Thyroid gland (tissue), 4 donors: ENCODE measurements at regions not wholly inside any gene's neighbourhood (a gene's known extent, or its start where the extent isn't known, plus 50 kb on each side); places are given as distances from the start of the nearest gene placed in this dataset.

ENCODE experiments used
- DNase-seq, 2 donors: peaks; one replicate each; pipeline ENCODE4 v3.0.0-alpha.2; 2019
- H3K27ac ChIP-seq, 3 donors: fragments of 200-600 bp; sonication (generic); 1 replicate in 2 of 3; 2 replicates in 1 of 3; pipeline ENCODE4 v1.5.1; 2016 to 2019; ENCODE audit warnings: mild to moderate bottlenecking in 1 of 3, moderate library complexity in 1 of 3
- H3K27me3 ChIP-seq: fragments of 200-600 bp; sonication (generic); one replicate; pipeline ENCODE4 v1.5.1; 2019
- H3K36me3 ChIP-seq, 2 donors: fragments of 200-600 bp; sonication (generic); one replicate each; pipeline ENCODE4 v1.5.1; 2016 to 2019
- H3K4me1 ChIP-seq, 2 donors: fragments of 200-600 bp; sonication (generic); one replicate each; pipeline ENCODE4 v1.5.1; 2017 to 2019
- H3K4me3 ChIP-seq, 3 donors: fragments of 200-600 bp; sonication (generic); replicated peaks in 1 of 3; 1 replicate in 2 of 3; 2 replicates in 1 of 3; pipeline ENCODE4 v1.5.1; 2016; ENCODE audit warnings: mild to moderate bottlenecking in 1 of 3
- H3K9me3 ChIP-seq: fragments of 200-600 bp; sonication (generic); one replicate; pipeline ENCODE4 v1.5.1; 2017
- POLR2A ChIP-seq, 2 donors: fragments of 450-650 bp; IDR thresholded peaks; one replicate each; pipeline ENCODE4 v1.6.1; 2017; ENCODE audit warnings: antibody characterized with exemption in 2 of 2, mild to moderate bottlenecking in 2 of 2, moderate library complexity in 1 of 2
- WGBS, 2 donors: methylation state at CpG; one replicate each; pipeline ENCODE4 v1.1.5; 2017; 5-methylcytosine and 5-hydroxymethylcytosine counted together
- intact Hi-C: fragments of 100-400 bp; cut with DNase I; formaldehyde crosslinking; loops from one replicate; pipeline ENCODE4 v1.15.1; 2023
- TF ChIP-seq, protein P1 (sequence below), 6 experiments: fragments of 200-600 bp in 3 of 6; fragments of 450-650 bp in 3 of 6; sonication (generic) in 3 of 6; IDR thresholded peaks; one replicate each; pipeline ENCODE4 v1.5.1; 2016 to 2019; ENCODE audit warnings: antibody characterized with exemption in 6 of 6, mild to moderate bottlenecking in 2 of 6, inconsistent platforms in 1 of 6, moderate library complexity in 1 of 6

DNA sequence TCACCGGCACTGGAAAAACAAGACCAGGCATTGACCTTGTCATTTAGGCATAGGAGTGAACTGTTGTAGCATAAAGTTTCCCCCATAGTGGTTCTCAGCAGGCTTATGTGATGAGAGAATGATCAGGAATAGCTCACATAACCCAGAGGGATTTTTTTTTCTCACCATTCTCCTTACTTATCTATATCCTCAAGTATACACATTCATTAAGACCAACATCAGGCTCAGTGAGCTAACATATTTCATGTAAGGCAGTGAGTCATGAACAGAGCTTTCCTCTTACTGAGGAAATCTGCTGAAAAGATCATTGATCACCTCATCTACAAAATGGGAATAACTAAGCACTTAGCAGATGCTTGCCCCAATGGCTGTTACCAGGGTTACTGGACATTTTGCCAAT is 396.6 kb upstream of the TMCO5A start:
- intact Hi-C loops, result no loop called here
- no peak overlapping the region for H3K4me3 ChIP-seq
- H3K4me1 ChIP-seq, result no peaks in the 10 kb centered on the region
- no peaks in the 10 kb centered on the region for H3K27me3 ChIP-seq
- H3K9me3 ChIP-seq, result no peaks in the 10 kb centered on the region
- TF ChIP-seq, protein P1, sequence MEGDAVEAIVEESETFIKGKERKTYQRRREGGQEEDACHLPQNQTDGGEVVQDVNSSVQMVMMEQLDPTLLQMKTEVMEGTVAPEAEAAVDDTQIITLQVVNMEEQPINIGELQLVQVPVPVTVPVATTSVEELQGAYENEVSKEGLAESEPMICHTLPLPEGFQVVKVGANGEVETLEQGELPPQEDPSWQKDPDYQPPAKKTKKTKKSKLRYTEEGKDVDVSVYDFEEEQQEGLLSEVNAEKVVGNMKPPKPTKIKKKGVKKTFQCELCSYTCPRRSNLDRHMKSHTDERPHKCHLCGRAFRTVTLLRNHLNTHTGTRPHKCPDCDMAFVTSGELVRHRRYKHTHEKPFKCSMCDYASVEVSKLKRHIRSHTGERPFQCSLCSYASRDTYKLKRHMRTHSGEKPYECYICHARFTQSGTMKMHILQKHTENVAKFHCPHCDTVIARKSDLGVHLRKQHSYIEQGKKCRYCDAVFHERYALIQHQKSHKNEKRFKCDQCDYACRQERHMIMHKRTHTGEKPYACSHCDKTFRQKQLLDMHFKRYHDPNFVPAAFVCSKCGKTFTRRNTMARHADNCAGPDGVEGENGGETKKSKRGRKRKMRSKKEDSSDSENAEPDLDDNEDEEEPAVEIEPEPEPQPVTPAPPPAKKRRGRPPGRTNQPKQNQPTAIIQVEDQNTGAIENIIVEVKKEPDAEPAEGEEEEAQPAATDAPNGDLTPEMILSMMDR (IDR thresholded peaks at IDR 0.05), result no peak
- TF ChIP-seq POLR2A (IDR thresholded peaks at IDR 0.05), result no peak
- 89% methylated on average over 1 of the region's 1 CpG for WGBS, 2 donors
- no peak for DNase-seq
- no peak overlapping the region for H3K27ac ChIP-seq
- H3K36me3 ChIP-seq, result no peaks in the 10 kb centered on the region

DNA sequence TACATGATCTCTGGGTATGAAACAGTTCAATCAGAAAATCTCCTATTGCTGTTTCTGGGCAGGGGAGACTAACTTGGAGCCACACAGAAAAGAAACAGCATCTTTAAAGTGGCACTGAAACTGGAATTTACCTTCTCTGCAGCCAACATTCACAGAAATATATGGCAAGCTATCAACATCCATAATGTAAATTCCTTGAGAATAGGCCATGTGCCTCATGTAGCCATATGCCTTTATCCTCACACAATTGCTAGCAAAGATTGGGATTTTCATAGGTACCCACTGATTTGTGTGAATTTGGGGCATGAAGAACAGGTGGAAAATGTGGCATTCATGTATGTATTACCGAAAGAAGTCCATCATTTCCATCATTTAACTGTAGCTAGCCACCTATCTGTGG is 386.3 kb upstream of the TMCO5A start:
- no peaks in the 10 kb centered on the region for H3K4me1 ChIP-seq
- intact Hi-C loops, result no loop called here
- WGBS, 2 donors, result 93 to 96% methylated on average over 1 of the region's 1 CpG
- TF ChIP-seq, protein P1 (IDR thresholded peaks at IDR 0.05), result no peak
- TF ChIP-seq POLR2A (IDR thresholded peaks at IDR 0.05), result no peak
- H3K9me3 ChIP-seq, result no peaks in the 10 kb centered on the region
- H3K36me3 ChIP-seq, result no peaks in the 10 kb centered on the region
- no peak overlapping the region for H3K27ac ChIP-seq
- H3K4me3 ChIP-seq, result no peak overlapping the region
- no peak for DNase-seq
- no peaks in the 10 kb centered on the region for H3K27me3 ChIP-seq

DNA sequence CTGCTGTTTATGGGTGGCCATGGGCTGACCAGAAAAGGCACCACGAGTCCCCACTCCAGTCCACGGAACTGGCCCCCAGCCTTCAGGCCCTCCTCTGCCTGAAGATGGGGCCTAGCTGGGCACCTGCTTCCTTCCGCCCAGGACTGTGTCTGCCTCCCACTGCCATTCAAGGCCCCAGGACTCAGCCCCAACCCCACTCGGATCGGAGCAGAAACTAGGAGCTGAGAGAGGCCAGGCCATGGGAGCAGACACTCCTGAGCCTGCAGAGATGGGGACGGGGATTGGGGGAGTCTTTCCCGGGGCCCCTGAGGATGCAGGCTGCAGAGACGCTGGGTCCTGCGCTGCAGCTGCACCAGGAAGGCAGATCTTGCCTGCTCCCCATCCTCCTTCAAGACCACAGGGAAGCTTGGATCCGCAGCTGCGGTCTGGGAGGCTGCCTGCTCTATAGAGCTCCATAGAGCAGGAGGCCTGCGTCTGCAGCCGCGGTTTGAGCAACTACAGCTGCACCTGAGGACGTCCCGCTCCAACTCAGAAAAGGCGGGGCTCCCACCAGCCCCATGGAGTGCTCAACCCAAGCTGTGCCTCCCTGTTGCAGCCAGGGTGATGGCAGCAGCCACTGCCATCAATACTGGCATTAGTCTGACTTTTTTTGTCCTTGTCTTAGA is 383.9 kb upstream of the TMCO5A start:
- Histone ChIP-seq H3K36me3 (no peaks in the 10 kb centered on the region), H3K9me3 (no peaks in the 10 kb centered on the region), H3K4me3 (no peak overlapping the region), H3K27ac (no peak overlapping the region), H3K4me1 (no peaks in the 10 kb centered on the region), H3K27me3 (no peaks in the 10 kb centered on the region)
- TF ChIP-seq, protein P1 (IDR thresholded peaks at IDR 0.05), result no peak
- TF ChIP-seq POLR2A (IDR thresholded peaks at IDR 0.05), result no peak
- no peak for DNase-seq
- 92 to 94% methylated on average over 15 to 17 of the region's 17 CpGs for WGBS, 2 donors
- intact Hi-C loops, result no loop called here

DNA sequence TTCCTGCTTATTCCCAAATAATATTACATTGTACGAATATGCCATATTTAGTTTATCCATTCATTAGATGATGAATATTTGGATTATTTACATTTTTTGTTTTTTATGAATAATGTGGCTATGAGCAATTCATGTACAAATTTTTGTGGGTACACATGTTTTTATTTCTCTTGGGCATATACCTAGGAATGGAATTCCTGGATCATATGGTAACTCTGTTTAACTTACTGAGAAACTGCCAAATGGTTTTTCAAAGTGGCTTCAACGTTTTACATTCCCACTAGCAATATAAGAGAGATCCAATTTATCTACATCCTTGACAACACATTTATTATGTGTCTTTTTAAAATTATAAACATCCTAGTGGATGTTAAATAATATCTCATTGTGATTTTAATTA is 362.0 kb upstream of the TMCO5A start:
- Histone ChIP-seq H3K27me3 (no peaks in the 10 kb centered on the region), H3K9me3 (no peaks in the 10 kb centered on the region), H3K36me3 (no peaks in the 10 kb centered on the region), H3K27ac (no peak overlapping the region), H3K4me1 (no peaks in the 10 kb centered on the region), H3K4me3 (no peak overlapping the region)
- no peak for DNase-seq
- no peak for TF ChIP-seq POLR2A (IDR thresholded peaks at IDR 0.05)
- TF ChIP-seq, protein P1 (IDR thresholded peaks at IDR 0.05), result no peak
- intact Hi-C loops, result no loop called here
- WGBS, 2 donors, result 42 to 52% methylated on average over 2 of the region's 2 CpGs

DNA sequence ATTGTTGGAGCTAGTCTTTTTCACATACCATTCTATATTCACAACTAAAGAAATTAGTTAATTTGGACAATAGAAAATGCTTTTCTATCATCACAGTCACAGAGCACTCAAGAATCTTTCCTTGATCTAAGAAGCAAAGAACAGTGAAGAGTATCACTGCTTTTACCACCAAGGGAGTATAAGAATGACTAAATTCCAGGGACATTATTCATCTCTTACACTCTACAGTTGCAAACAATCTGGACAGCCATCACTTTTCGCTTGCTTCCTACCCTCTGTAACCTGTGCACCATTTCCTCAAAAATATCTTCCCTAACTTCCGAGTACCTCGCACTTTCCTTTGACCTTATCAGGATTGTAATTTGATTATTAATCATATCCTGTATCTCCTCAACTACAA is 359.5 kb upstream of the TMCO5A start:
- 80 to 90% methylated on average over 3 of the region's 3 CpGs for WGBS, 2 donors
- Histone ChIP-seq H3K27me3 (no peaks in the 10 kb centered on the region), H3K36me3 (no peaks in the 10 kb centered on the region), H3K27ac (no peak overlapping the region), H3K4me3 (no peak overlapping the region), H3K9me3 (no peaks in the 10 kb centered on the region), H3K4me1 (no peaks in the 10 kb centered on the region)
- no peak for DNase-seq
- intact Hi-C loops, result no loop called here
- TF ChIP-seq, protein P1 (IDR thresholded peaks at IDR 0.05), result no peak
- no peak for TF ChIP-seq POLR2A (IDR thresholded peaks at IDR 0.05)
